HFFc6 (cell line): ENCODE measurements at regions not wholly inside any gene's neighbourhood (a gene's known extent, or its start where the extent isn't known, plus 50 kb on each side); places are given as distances from the start of the nearest gene placed in this dataset.

Source experiments
- DNase-seq: peaks from one replicate; pipeline ENCODE4 v3.0.0-alpha.2; 2018
- H3K27ac Mint-ChIP-seq: 2 replicates; pipeline ENCODE4 v1.8.0; 2020; ENCODE audit warnings: mild to moderate bottlenecking, mixed read lengths
- H3K27me3 Mint-ChIP-seq: 2 replicates; pipeline ENCODE4 v1.8.0; 2021; ENCODE audit warnings: mild to moderate bottlenecking, moderate library complexity, mixed read lengths; ENCODE audit not compliant: insufficient read depth
- H3K36me3 Mint-ChIP-seq: 2 replicates; pipeline ENCODE4 v1.8.0; 2021; ENCODE audit warnings: low read depth, mixed read lengths
- H3K4me1 Mint-ChIP-seq: 2 replicates; pipeline ENCODE4 v1.8.0; 2020; ENCODE audit warnings: low read depth, mixed read lengths
- H3K4me3 Mint-ChIP-seq: 2 replicates; pipeline ENCODE4 v1.8.0; 2020; ENCODE audit warnings: mild to moderate bottlenecking, moderate library complexity, mixed read lengths
- H3K9me3 Mint-ChIP-seq: 2 replicates; pipeline ENCODE4 v1.8.0; 2020; ENCODE audit warnings: mild to moderate bottlenecking, mixed read lengths
- TF ChIP-seq, protein P1 (sequence below): fragments of 200-600 bp; sonication (generic); IDR thresholded peaks from 2 replicates; pipeline ENCODE4 v1.5.0; 2021; ENCODE audit warnings: antibody characterized with exemption, mild to moderate bottlenecking

DNA sequence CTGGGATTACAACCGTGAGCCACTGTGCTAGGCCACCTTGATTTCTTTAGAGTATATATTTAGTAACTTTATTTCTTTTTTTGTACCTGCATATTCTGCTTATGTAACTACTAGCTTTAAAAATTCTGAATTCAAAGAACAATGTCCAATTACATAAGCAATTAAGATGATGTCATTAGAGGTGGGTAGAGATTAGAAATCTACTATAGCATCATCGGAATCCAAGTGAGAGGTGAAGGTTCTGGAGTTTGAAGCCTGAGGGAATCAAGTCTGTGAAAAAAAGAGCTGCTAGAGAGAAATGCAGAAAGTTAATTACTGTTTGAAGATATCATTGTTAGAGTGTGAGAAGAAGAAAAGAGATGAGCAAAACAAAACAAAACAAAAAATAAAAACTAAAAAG is 79.0 kb upstream of the ENPEP start:
- Mint-ChIP-seq H3K36me3 (no peaks in the 10 kb centered on the region), H3K4me3 (no peak overlapping the region), H3K9me3 (no peaks in the 10 kb centered on the region), H3K4me1 (no peaks in the 10 kb centered on the region), H3K27ac (no peak overlapping the region), H3K27me3 (peaks cover 13% of the 10 kb centered on the region; the same call in 1 of the 2 replicates)
- DNase-seq, result no peak
- TF ChIP-seq, protein P1, sequence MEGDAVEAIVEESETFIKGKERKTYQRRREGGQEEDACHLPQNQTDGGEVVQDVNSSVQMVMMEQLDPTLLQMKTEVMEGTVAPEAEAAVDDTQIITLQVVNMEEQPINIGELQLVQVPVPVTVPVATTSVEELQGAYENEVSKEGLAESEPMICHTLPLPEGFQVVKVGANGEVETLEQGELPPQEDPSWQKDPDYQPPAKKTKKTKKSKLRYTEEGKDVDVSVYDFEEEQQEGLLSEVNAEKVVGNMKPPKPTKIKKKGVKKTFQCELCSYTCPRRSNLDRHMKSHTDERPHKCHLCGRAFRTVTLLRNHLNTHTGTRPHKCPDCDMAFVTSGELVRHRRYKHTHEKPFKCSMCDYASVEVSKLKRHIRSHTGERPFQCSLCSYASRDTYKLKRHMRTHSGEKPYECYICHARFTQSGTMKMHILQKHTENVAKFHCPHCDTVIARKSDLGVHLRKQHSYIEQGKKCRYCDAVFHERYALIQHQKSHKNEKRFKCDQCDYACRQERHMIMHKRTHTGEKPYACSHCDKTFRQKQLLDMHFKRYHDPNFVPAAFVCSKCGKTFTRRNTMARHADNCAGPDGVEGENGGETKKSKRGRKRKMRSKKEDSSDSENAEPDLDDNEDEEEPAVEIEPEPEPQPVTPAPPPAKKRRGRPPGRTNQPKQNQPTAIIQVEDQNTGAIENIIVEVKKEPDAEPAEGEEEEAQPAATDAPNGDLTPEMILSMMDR, result no peak

GRCh38 chr4:110395421-110395820 is 80.5 kb upstream of the ENPEP start:
- Mint-ChIP-seq H3K9me3 (no peaks in the 10 kb centered on the region), H3K27ac (no peak overlapping the region), H3K36me3 (no peaks in the 10 kb centered on the region), H3K4me3 (no peak overlapping the region), H3K4me1 (no peaks in the 10 kb centered on the region), H3K27me3 (peaks cover 12% of the 10 kb centered on the region; the same call in 1 of the 2 replicates)
- TF ChIP-seq, protein P1, result no peak
- DNase-seq, result no peak

- Mint-ChIP-seq H3K4me1 (no peaks in the 10 kb centered on the region), H3K36me3 (no peaks in the 10 kb centered on the region), H3K9me3 (no peaks in the 10 kb centered on the region), H3K27ac (no peak overlapping the region), H3K4me3 (no peak overlapping the region), H3K27me3 (peaks cover 12% of the 10 kb centered on the region; the same call in 1 of the 2 replicates)
- TF ChIP-seq, protein P1, result no peak
- DNase-seq, result no peak
These were observed 81.1 kb upstream of the ENPEP start for GRCh38 chr4:110394871-110395270.

DNA sequence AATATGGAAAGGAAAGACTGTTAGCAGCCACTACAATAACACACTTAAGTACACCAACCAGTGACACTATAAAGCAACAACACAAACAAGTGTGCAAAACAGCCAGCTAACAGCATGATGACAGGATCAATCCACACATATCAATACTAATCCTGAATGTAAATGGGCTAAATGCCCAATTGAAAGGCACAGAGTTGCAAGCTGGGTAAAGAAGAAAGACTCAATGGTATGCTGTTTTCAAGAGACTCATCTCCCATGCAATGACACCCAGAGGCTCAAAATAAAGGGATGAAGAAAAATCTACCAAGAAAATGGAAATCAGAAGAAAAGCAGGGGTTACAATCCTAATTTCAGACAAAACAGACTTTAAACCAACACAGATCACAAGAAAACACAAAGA is 94.2 kb upstream of the ENPEP start:
- DNase-seq, result no peak
- Mint-ChIP-seq H3K36me3 (no peaks in the 10 kb centered on the region), H3K4me3 (no peak overlapping the region), H3K27ac (no peak overlapping the region), H3K27me3 (no peaks in the 10 kb centered on the region), H3K9me3 (peaks cover 14% of the 10 kb centered on the region), H3K4me1 (no peaks in the 10 kb centered on the region)
- TF ChIP-seq, protein P1, result no peak

DNA sequence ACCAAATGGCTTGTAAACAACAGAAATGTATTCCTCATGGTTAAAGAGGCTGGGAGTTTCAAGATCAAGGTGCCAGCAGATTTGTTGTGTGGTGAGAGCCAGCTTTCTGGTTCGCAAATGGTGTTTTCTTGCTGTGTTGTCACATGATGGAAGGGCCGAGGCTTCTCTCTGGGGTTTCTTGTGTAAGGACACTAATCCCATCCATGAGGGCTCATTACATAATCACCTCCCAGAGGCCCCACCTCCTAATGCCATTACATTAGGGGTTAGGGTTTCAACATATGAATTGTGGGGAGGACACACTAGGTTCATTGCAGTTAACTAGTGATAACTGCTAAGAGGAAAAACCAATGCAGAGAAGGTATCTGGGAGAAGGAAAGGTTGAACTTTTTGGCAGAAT is 103.5 kb upstream of the ENPEP start:
- no peaks in the 10 kb centered on the region for H3K36me3 Mint-ChIP-seq
- peaks cover 2% of the 10 kb centered on the region for H3K27me3 Mint-ChIP-seq
- TF ChIP-seq, protein P1, result no peak
- no peaks in the 10 kb centered on the region for H3K9me3 Mint-ChIP-seq
- H3K4me3 Mint-ChIP-seq, result no peak overlapping the region
- no peak overlapping the region for H3K27ac Mint-ChIP-seq
- H3K4me1 Mint-ChIP-seq, result no peaks in the 10 kb centered on the region
- no peak for DNase-seq
